Loucy (cell line): ENCODE measurements at regions not wholly inside any gene's neighbourhood (a gene's known extent, or its start where the extent isn't known, plus 50 kb on each side); places are given as distances from the start of the nearest gene placed in this dataset.

Source experiments
- EZH2phosphoT487 ChIP-seq: fragments of 200-600 bp; IDR thresholded peaks from 2 replicates; pipeline ENCODE4 v1.6.1; 2018; ENCODE audit warnings: antibody characterized with exemption, mild to moderate bottlenecking, moderate library complexity, borderline replicate concordance
- TF ChIP-seq, protein P1 (sequence below): fragments of 200-600 bp; sonication (generic); conservative IDR thresholded peaks from 2 replicates; pipeline ENCODE4 v1.5.1; 2014; ENCODE audit warnings: mild to moderate bottlenecking, antibody characterized with exemption, low read length

- TF ChIP-seq, protein P1, sequence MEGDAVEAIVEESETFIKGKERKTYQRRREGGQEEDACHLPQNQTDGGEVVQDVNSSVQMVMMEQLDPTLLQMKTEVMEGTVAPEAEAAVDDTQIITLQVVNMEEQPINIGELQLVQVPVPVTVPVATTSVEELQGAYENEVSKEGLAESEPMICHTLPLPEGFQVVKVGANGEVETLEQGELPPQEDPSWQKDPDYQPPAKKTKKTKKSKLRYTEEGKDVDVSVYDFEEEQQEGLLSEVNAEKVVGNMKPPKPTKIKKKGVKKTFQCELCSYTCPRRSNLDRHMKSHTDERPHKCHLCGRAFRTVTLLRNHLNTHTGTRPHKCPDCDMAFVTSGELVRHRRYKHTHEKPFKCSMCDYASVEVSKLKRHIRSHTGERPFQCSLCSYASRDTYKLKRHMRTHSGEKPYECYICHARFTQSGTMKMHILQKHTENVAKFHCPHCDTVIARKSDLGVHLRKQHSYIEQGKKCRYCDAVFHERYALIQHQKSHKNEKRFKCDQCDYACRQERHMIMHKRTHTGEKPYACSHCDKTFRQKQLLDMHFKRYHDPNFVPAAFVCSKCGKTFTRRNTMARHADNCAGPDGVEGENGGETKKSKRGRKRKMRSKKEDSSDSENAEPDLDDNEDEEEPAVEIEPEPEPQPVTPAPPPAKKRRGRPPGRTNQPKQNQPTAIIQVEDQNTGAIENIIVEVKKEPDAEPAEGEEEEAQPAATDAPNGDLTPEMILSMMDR = no peak
- TF ChIP-seq EZH2phosphoT487 = no peak
Observed at GRCh38 chr22:26763633-26764361, 106.4 kb downstream of the MIAT start.
